ENCODE measurements at regions not wholly inside any gene's neighbourhood (a gene's known extent, or its start where the extent isn't known, plus 50 kb on each side); places are given as distances from the start of the nearest gene placed in this dataset.

GRCh38 chr5:104800440-104801048 lies 1238.0 kb upstream of the NUDT12 start:
- TF ChIP-seq CTCF (conservative IDR thresholded peaks at IDR 0.05; ENCODE audit: low read length) (peak; percentile 35; the same call in 1 of the 2 replicates), EZH2phosphoT487 (IDR thresholded peaks at IDR 0.05; ENCODE audit: borderline replicate concordance, low read depth, low read length) (no peak)
- no peaks in the 10 kb centered on the region for H3K36me3 ChIP-seq (ENCODE audit: insufficient read depth, low read length)
- DNase-seq (ENCODE audit: low spot score): no peak
- CTCF ChIA-PET (ENCODE audit: unreplicated experiment): no interaction called here
- H3K4me2 ChIP-seq (ENCODE audit: low read length): no peak overlapping the region
- no peaks in the 10 kb centered on the region for H4K20me1 ChIP-seq (ENCODE audit: insufficient read depth, low read length)
- POLR2A ChIA-PET: no interaction called here
- H2AFZ ChIP-seq (ENCODE audit: low read length): no peak overlapping the region
- no TSS peak for BruUV-seq (replicated peaks)
- no peaks in the 10 kb centered on the region for H3K9me3 ChIP-seq (ENCODE audit: low read length)
- intact Hi-C loops (cut with micrococcal nuclease; ENCODE audit: unreplicated experiment): no loop called here
- H3K4me3 ChIP-seq (ENCODE audit: low read depth, low read length, poor library complexity, severe bottlenecking): no peak overlapping the region
- H3K27ac ChIP-seq (ENCODE audit: low read depth, low read length, poor library complexity, severe bottlenecking): no peak overlapping the region
- H3K9me2 ChIP-seq (ENCODE audit: insufficient read depth, low read length): no peaks in the 10 kb centered on the region
- no peaks in the 10 kb centered on the region for H3K79me2 ChIP-seq (ENCODE audit: insufficient read depth, low read depth, low read length)
- H3K4me1 ChIP-seq (ENCODE audit: insufficient read depth, low read length, poor library complexity, severe bottlenecking): no peaks in the 10 kb centered on the region

GRCh38 chr5:104793755-104794080 lies 1231.1 kb upstream of the NUDT12 start:
- Histone ChIP-seq H3K4me1 (ENCODE audit: insufficient read depth, low read length, poor library complexity, severe bottlenecking) (no peaks in the 10 kb centered on the region), H3K4me2 (ENCODE audit: low read length) (no peak overlapping the region), H3K4me3 (ENCODE audit: low read depth, low read length, poor library complexity, severe bottlenecking) (no peak overlapping the region), H2AFZ (ENCODE audit: low read length) (no peak overlapping the region), H3K9me3 (ENCODE audit: low read length) (no peaks in the 10 kb centered on the region), H3K27ac (ENCODE audit: low read depth, low read length, poor library complexity, severe bottlenecking) (no peak overlapping the region), H3K36me3 (ENCODE audit: insufficient read depth, low read length) (no peaks in the 10 kb centered on the region), H4K20me1 (ENCODE audit: insufficient read depth, low read length) (no peaks in the 10 kb centered on the region), H3K79me2 (ENCODE audit: insufficient read depth, low read depth, low read length) (no peaks in the 10 kb centered on the region), H3K9me2 (ENCODE audit: insufficient read depth, low read length) (no peaks in the 10 kb centered on the region)
- TF ChIP-seq CTCF (conservative IDR thresholded peaks at IDR 0.05; ENCODE audit: low read length) (no peak), EZH2phosphoT487 (IDR thresholded peaks at IDR 0.05; ENCODE audit: borderline replicate concordance, low read depth, low read length) (no peak)
- ChIA-PET CTCF (ENCODE audit: unreplicated experiment) (no interaction called here), POLR2A (no interaction called here)
- intact Hi-C loops (cut with micrococcal nuclease; ENCODE audit: unreplicated experiment): no loop called here
- no peak for DNase-seq (ENCODE audit: low spot score)
- BruUV-seq (replicated peaks): no TSS peak

GRCh38 chr5:104793031-104793754 lies 1230.6 kb upstream of the NUDT12 start:
- no peak overlapping the region for H3K4me2 ChIP-seq (ENCODE audit: low read length)
- H3K36me3 ChIP-seq (ENCODE audit: insufficient read depth, low read length): no peaks in the 10 kb centered on the region
- DNase-seq (ENCODE audit: low spot score): no peak
- H3K4me3 ChIP-seq (ENCODE audit: low read depth, low read length, poor library complexity, severe bottlenecking): no peak overlapping the region
- intact Hi-C loops (cut with micrococcal nuclease; ENCODE audit: unreplicated experiment): no loop called here
- H3K9me3 ChIP-seq (ENCODE audit: low read length): no peaks in the 10 kb centered on the region
- no peaks in the 10 kb centered on the region for H4K20me1 ChIP-seq (ENCODE audit: insufficient read depth, low read length)
- H3K79me2 ChIP-seq (ENCODE audit: insufficient read depth, low read depth, low read length): no peaks in the 10 kb centered on the region
- no TSS peak for BruUV-seq (replicated peaks)
- H3K27ac ChIP-seq (ENCODE audit: low read depth, low read length, poor library complexity, severe bottlenecking): no peak overlapping the region
- ChIA-PET CTCF (ENCODE audit: unreplicated experiment) (no interaction called here), POLR2A (no interaction called here)
- H3K9me2 ChIP-seq (ENCODE audit: insufficient read depth, low read length): no peaks in the 10 kb centered on the region
- H3K4me1 ChIP-seq (ENCODE audit: insufficient read depth, low read length, poor library complexity, severe bottlenecking): no peaks in the 10 kb centered on the region
- TF ChIP-seq EZH2phosphoT487 (IDR thresholded peaks at IDR 0.05; ENCODE audit: borderline replicate concordance, low read depth, low read length) (no peak), CTCF (conservative IDR thresholded peaks at IDR 0.05; ENCODE audit: low read length) (no peak)
- no peak overlapping the region for H2AFZ ChIP-seq (ENCODE audit: low read length)
